Right cardiac atrium (tissue), 5 donors: ENCODE measurements at regions not wholly inside any gene's neighbourhood (a gene's known extent, or its start where the extent isn't known, plus 50 kb on each side); places are given as distances from the start of the nearest gene placed in this dataset.

Experiments used
- ATAC-seq, 2 donors: fragments of 200-7000 bp; cut with Tn5 transposase; one replicate each; pipeline versions ENCODE4 v1.8.0 to v1.9.1; 2020; ENCODE audit warnings: moderate library complexity in 2 of 2, mild to moderate bottlenecking in 1 of 2
- DNase-seq, 3 donors: peaks; one replicate each; pipeline ENCODE4 v3.0.0-alpha.2; 2020
- H3K27ac ChIP-seq: one replicate; pipeline ENCODE4 v1.5.1; 2013; ENCODE audit warnings: mild to moderate bottlenecking, low read length, control low read depth, moderate library complexity
- H3K27me3 ChIP-seq: one replicate; pipeline ENCODE4 v1.6.1; 2013; ENCODE audit not compliant: control insufficient read depth, insufficient read depth
- H3K4me1 ChIP-seq: one replicate; pipeline ENCODE4 v1.6.1; 2013; ENCODE audit warnings: low read length; ENCODE audit not compliant: control insufficient read depth, insufficient read depth
- H3K4me3 ChIP-seq: one replicate; pipeline ENCODE4 v1.5.1; 2013; ENCODE audit warnings: low read length, control low read depth
- H3K9me3 ChIP-seq: one replicate; pipeline ENCODE4 v1.6.1; 2013; ENCODE audit warnings: low read length; ENCODE audit not compliant: control insufficient read depth
- WGBS: extraction: QIAGEN DNeasy Blood & Tissue Kit; methylation state at CpG from one replicate; pipeline ENCODE4 v1.1.7; 2013; 5-methylcytosine and 5-hydroxymethylcytosine counted together
- intact Hi-C, 4 donors: fragments of 100-400 bp; cut with DNase I; formaldehyde crosslinking; loops; one replicate each; pipeline versions ENCODE4 v1.11.0 to v1.14.0; 2022 to 2023
- donor health status: healthy with polysubstance abuse.
- donor health status: DM: no; HTN: yes; CAD: no.
- donor health status: DM: no; HTN: no; CAD: no.
- donor health status: DM: no; HTN: yes; CAD: no; lungs with severe emphysema.
- donor health status: DM: yes; HTN: yes; CAD: no.

- Histone ChIP-seq H3K27me3 (no peaks in the 10 kb centered on the region), H3K4me3 (no peak overlapping the region), H3K4me1 (peaks cover 8% of the 10 kb centered on the region), H3K9me3 (no peaks in the 10 kb centered on the region), H3K27ac (no peak overlapping the region)
- DNase-seq (no peak), ATAC-seq (no peak)
- 68% methylated on average over 3 of the region's 3 CpGs for WGBS
- intact Hi-C loops, result no loop called here
These were observed 147.2 kb downstream of the ETS2 start for GRCh38 chr21:38952890-38953289.

- H3K4me1 ChIP-seq, result peaks cover 6% of the 10 kb centered on the region
- 86% methylated on average over 1 of the region's 1 CpG for WGBS
- intact Hi-C loops, result no loop called here
- H3K9me3 ChIP-seq, result no peaks in the 10 kb centered on the region
- no peaks in the 10 kb centered on the region for H3K27me3 ChIP-seq
- no peak overlapping the region for H3K27ac ChIP-seq
- ATAC-seq (no peak), DNase-seq (no peak)
- H3K4me3 ChIP-seq, result no peak overlapping the region
These were observed 145.5 kb downstream of the ETS2 start for GRCh38 chr21:38951095-38951730.

GRCh38 chr21:38950435-38951094, 144.8 kb downstream of the ETS2 start:
- no peak overlapping the region for H3K4me3 ChIP-seq
- peaks cover 3% of the 10 kb centered on the region for H3K4me1 ChIP-seq
- intact Hi-C loops, result no loop called here
- H3K27ac ChIP-seq, result no peak overlapping the region
- no peak for DNase-seq
- ATAC-seq, result no peak
- no peaks in the 10 kb centered on the region for H3K27me3 ChIP-seq
- H3K9me3 ChIP-seq, result no peaks in the 10 kb centered on the region
- WGBS, result 64% methylated on average over 4 of the region's 4 CpGs

- 64% methylated on average over 1 of the region's 1 CpG for WGBS
- Histone ChIP-seq H3K4me1 (peaks cover 3% of the 10 kb centered on the region), H3K9me3 (no peaks in the 10 kb centered on the region), H3K27ac (no peak overlapping the region), H3K4me3 (no peak overlapping the region), H3K27me3 (no peaks in the 10 kb centered on the region)
- ATAC-seq (no peak), DNase-seq (no peak)
- intact Hi-C loops, result no loop called here
These were observed 143.3 kb downstream of the ETS2 start for GRCh38 chr21:38949070-38949380.

- H3K27ac ChIP-seq, result no peak overlapping the region
- no peaks in the 10 kb centered on the region for H3K9me3 ChIP-seq
- H3K4me3 ChIP-seq, result no peak overlapping the region
- intact Hi-C loops, result no loop called here
- no peaks in the 10 kb centered on the region for H3K27me3 ChIP-seq
- ATAC-seq, result no peak
- 84% methylated on average over 4 of the region's 4 CpGs for WGBS
- peaks cover 3% of the 10 kb centered on the region for H3K4me1 ChIP-seq
- no peak for DNase-seq
These were observed 142.8 kb downstream of the ETS2 start for GRCh38 chr21:38948377-38949069.

- WGBS, result 85% methylated on average over 17 of the region's 17 CpGs
These were observed 140.0 kb downstream of the ETS2 start for GRCh38 chr21:38945545-38946245.

GRCh38 chr21:38944903-38945302, 139.2 kb downstream of the ETS2 start:
- no peaks in the 10 kb centered on the region for H3K9me3 ChIP-seq
- intact Hi-C loops, result no loop called here
- 87% methylated on average over 14 of the region's 14 CpGs for WGBS
- no peaks in the 10 kb centered on the region for H3K27me3 ChIP-seq
- H3K4me3 ChIP-seq, result no peak overlapping the region
- H3K27ac ChIP-seq, result no peak overlapping the region
- DNase-seq (no peak), ATAC-seq (no peak)
- peaks cover 3% of the 10 kb centered on the region for H3K4me1 ChIP-seq

More at GRCh38 chr21:38945545-38946245, 140.0 kb downstream of the ETS2 start:
- no peak overlapping the region for H3K27ac ChIP-seq
- H3K27me3 ChIP-seq, result no peaks in the 10 kb centered on the region
- H3K4me1 ChIP-seq, result peaks cover 3% of the 10 kb centered on the region
- no peaks in the 10 kb centered on the region for H3K9me3 ChIP-seq
- no peak for DNase-seq
- no peak for ATAC-seq
- intact Hi-C loops, result no loop called here
- no peak overlapping the region for H3K4me3 ChIP-seq

GRCh38 chr21:38944402-38944801, 138.7 kb downstream of the ETS2 start:
- Histone ChIP-seq H3K27ac (no peak overlapping the region), H3K27me3 (no peaks in the 10 kb centered on the region), H3K9me3 (no peaks in the 10 kb centered on the region), H3K4me3 (no peak overlapping the region), H3K4me1 (peaks cover 3% of the 10 kb centered on the region)
- no peak for ATAC-seq
- WGBS, result 92% methylated on average over 11 of the region's 11 CpGs
- no peak for DNase-seq
- intact Hi-C loops, result no loop called here

- Histone ChIP-seq H3K9me3 (no peaks in the 10 kb centered on the region), H3K27ac (no peak overlapping the region), H3K27me3 (no peaks in the 10 kb centered on the region), H3K4me3 (no peak overlapping the region), H3K4me1 (peaks cover 3% of the 10 kb centered on the region)
- no peak for ATAC-seq
- intact Hi-C loops, result no loop called here
- DNase-seq, result no peak
- WGBS, result 94% methylated on average over 7 of the region's 7 CpGs
These were observed 137.1 kb downstream of the ETS2 start for GRCh38 chr21:38942748-38943211.

GRCh38 chr21:38938769-38939168, 133.0 kb downstream of the ETS2 start:
- no peaks in the 10 kb centered on the region for H3K4me1 ChIP-seq
- no peaks in the 10 kb centered on the region for H3K9me3 ChIP-seq
- intact Hi-C loops, result no loop called here
- no peak overlapping the region for H3K4me3 ChIP-seq
- 85% methylated on average over 8 of the region's 8 CpGs for WGBS
- ATAC-seq, result no peak
- no peak for DNase-seq
- H3K27ac ChIP-seq, result no peak overlapping the region
- H3K27me3 ChIP-seq, result no peaks in the 10 kb centered on the region

GRCh38 chr21:38938343-38938742, 132.6 kb downstream of the ETS2 start:
- Histone ChIP-seq H3K9me3 (no peaks in the 10 kb centered on the region), H3K27ac (no peak overlapping the region), H3K27me3 (no peaks in the 10 kb centered on the region), H3K4me3 (no peak overlapping the region), H3K4me1 (no peaks in the 10 kb centered on the region)
- intact Hi-C loops, result no loop called here
- WGBS, result 67% methylated on average over 7 of the region's 7 CpGs
- ATAC-seq (no peak), DNase-seq (no peak)
